ENCODE measurements at regions not wholly inside any gene's neighbourhood (a gene's known extent, or its start where the extent isn't known, plus 50 kb on each side); places are given as distances from the start of the nearest gene placed in this dataset.

DNA sequence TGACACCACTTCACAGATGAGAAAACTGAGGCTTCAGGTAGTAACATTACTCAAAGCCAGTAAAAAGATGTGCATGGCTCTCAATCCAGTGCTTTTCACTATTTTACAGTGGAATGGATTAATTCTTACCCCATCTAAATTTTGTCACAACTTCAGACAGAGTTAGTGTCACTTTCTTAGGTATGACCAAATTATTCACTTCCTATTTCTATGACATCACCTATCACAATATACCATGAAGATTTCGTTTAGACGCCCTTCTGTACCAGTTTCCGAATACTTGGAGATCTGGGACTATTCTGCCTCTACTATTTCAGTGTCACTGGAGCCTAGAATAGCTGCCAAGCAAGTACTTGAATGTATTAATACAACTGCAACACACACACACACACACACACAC lies 437.5 kb downstream of the KLF12 start:
- Histone ChIP-seq H2AFZ (ENCODE audit: low read length) (no peak overlapping the region), H3K4me1 (ENCODE audit: insufficient read depth, low read length, poor library complexity, severe bottlenecking) (no peaks in the 10 kb centered on the region), H3K4me2 (ENCODE audit: low read length) (no peak overlapping the region), H3K79me2 (ENCODE audit: insufficient read depth, low read depth, low read length) (no peaks in the 10 kb centered on the region), H3K27ac (ENCODE audit: low read depth, low read length, poor library complexity, severe bottlenecking) (no peak overlapping the region), H3K9me3 (ENCODE audit: low read length) (no peaks in the 10 kb centered on the region), H3K9me2 (ENCODE audit: insufficient read depth, low read length) (no peaks in the 10 kb centered on the region), H4K20me1 (ENCODE audit: insufficient read depth, low read length) (no peaks in the 10 kb centered on the region), H3K4me3 (ENCODE audit: low read depth, low read length, poor library complexity, severe bottlenecking) (no peak overlapping the region), H3K36me3 (ENCODE audit: insufficient read depth, low read length) (peaks cover 16% of the 10 kb centered on the region; the same call in 1 of the 2 replicates)
- POLR2A ChIA-PET, result no interaction called here
- TF ChIP-seq, protein P1, sequence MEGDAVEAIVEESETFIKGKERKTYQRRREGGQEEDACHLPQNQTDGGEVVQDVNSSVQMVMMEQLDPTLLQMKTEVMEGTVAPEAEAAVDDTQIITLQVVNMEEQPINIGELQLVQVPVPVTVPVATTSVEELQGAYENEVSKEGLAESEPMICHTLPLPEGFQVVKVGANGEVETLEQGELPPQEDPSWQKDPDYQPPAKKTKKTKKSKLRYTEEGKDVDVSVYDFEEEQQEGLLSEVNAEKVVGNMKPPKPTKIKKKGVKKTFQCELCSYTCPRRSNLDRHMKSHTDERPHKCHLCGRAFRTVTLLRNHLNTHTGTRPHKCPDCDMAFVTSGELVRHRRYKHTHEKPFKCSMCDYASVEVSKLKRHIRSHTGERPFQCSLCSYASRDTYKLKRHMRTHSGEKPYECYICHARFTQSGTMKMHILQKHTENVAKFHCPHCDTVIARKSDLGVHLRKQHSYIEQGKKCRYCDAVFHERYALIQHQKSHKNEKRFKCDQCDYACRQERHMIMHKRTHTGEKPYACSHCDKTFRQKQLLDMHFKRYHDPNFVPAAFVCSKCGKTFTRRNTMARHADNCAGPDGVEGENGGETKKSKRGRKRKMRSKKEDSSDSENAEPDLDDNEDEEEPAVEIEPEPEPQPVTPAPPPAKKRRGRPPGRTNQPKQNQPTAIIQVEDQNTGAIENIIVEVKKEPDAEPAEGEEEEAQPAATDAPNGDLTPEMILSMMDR (conservative IDR thresholded peaks at IDR 0.05; ENCODE audit: low read length), result no peak
- no peak for TF ChIP-seq EZH2phosphoT487 (IDR thresholded peaks at IDR 0.05; ENCODE audit: borderline replicate concordance, low read depth, low read length)
- no TSS peak for BruUV-seq (replicated peaks)
- CTCF ChIA-PET (ENCODE audit: unreplicated experiment), result no interaction called here
- no peak for DNase-seq (ENCODE audit: low spot score)
- intact Hi-C loops (cut with micrococcal nuclease; ENCODE audit: unreplicated experiment), result no loop called here

DNA sequence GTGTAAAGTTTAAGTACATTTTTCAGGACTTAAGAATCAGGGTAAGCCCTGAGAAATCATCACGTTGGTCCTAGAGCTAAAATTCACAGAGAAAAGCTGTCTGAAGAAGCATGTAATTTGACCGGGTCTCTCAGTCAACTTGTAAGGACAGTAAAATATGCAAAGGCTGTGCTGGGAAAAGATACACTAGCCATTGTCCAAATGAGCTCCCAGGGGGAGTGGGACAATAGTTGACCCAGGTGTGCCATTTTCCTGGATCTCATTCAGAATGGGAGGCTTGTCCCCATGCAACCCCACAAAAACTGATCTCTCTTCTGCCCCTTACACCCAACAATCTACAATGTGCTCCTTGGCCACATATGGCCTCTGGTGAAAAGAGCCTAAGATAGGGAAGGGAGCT lies 437.9 kb downstream of the KLF12 start:
- ChIA-PET CTCF (ENCODE audit: unreplicated experiment) (no interaction called here), POLR2A (no interaction called here)
- H3K79me2 ChIP-seq (ENCODE audit: insufficient read depth, low read depth, low read length), result no peaks in the 10 kb centered on the region
- no peak for DNase-seq (ENCODE audit: low spot score)
- no peaks in the 10 kb centered on the region for H4K20me1 ChIP-seq (ENCODE audit: insufficient read depth, low read length)
- no peaks in the 10 kb centered on the region for H3K4me1 ChIP-seq (ENCODE audit: insufficient read depth, low read length, poor library complexity, severe bottlenecking)
- H3K27ac ChIP-seq (ENCODE audit: low read depth, low read length, poor library complexity, severe bottlenecking), result no peak overlapping the region
- no peaks in the 10 kb centered on the region for H3K9me3 ChIP-seq (ENCODE audit: low read length)
- BruUV-seq (replicated peaks), result no TSS peak
- H3K4me2 ChIP-seq (ENCODE audit: low read length), result no peak overlapping the region
- peaks cover 16% of the 10 kb centered on the region; the same call in 1 of the 2 replicates for H3K36me3 ChIP-seq (ENCODE audit: insufficient read depth, low read length)
- no peak overlapping the region for H3K4me3 ChIP-seq (ENCODE audit: low read depth, low read length, poor library complexity, severe bottlenecking)
- TF ChIP-seq, protein P1 (conservative IDR thresholded peaks at IDR 0.05; ENCODE audit: low read length), result no peak
- TF ChIP-seq EZH2phosphoT487 (IDR thresholded peaks at IDR 0.05; ENCODE audit: borderline replicate concordance, low read depth, low read length), result no peak
- H3K9me2 ChIP-seq (ENCODE audit: insufficient read depth, low read length), result no peaks in the 10 kb centered on the region
- intact Hi-C loops (cut with micrococcal nuclease; ENCODE audit: unreplicated experiment), result no loop called here
- no peak overlapping the region for H2AFZ ChIP-seq (ENCODE audit: low read length)

DNA sequence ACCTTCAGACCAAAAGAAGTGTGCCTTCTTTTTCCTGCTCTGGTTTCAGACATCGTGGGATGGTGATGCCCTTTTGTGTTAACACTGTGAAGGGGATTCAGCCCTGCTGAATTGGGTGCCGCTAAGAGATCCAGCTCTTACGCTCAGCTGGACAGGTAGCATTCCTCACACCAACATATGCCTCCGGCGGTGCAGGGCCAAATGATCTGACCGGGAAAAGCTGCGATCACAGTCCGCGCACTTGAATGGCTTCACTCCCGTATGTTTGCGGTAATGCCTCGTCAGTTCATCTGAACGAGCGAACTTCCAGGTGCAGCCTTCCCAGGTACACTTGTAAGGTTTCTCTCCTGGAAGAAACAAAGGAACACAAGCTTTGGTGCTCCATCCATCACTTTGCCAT lies 438.9 kb downstream of the KLF12 start:
- H2AFZ ChIP-seq (ENCODE audit: low read length), result no peak overlapping the region
- TF ChIP-seq EZH2phosphoT487 (IDR thresholded peaks at IDR 0.05; ENCODE audit: borderline replicate concordance, low read depth, low read length), result no peak
- TF ChIP-seq, protein P1 (conservative IDR thresholded peaks at IDR 0.05; ENCODE audit: low read length), result no peak
- no peaks in the 10 kb centered on the region for H3K79me2 ChIP-seq (ENCODE audit: insufficient read depth, low read depth, low read length)
- no peak overlapping the region for H3K27ac ChIP-seq (ENCODE audit: low read depth, low read length, poor library complexity, severe bottlenecking)
- intact Hi-C loops (cut with micrococcal nuclease; ENCODE audit: unreplicated experiment), result no loop called here
- BruUV-seq (replicated peaks), result no TSS peak
- no peaks in the 10 kb centered on the region for H4K20me1 ChIP-seq (ENCODE audit: insufficient read depth, low read length)
- no peak for DNase-seq (ENCODE audit: low spot score)
- no peaks in the 10 kb centered on the region for H3K9me2 ChIP-seq (ENCODE audit: insufficient read depth, low read length)
- H3K4me2 ChIP-seq (ENCODE audit: low read length), result no peak overlapping the region
- peaks cover 16% of the 10 kb centered on the region; the same call in 1 of the 2 replicates for H3K36me3 ChIP-seq (ENCODE audit: insufficient read depth, low read length)
- no peaks in the 10 kb centered on the region for H3K9me3 ChIP-seq (ENCODE audit: low read length)
- ChIA-PET POLR2A (no interaction called here), CTCF (ENCODE audit: unreplicated experiment) (no interaction called here)
- H3K4me3 ChIP-seq (ENCODE audit: low read depth, low read length, poor library complexity, severe bottlenecking), result no peak overlapping the region
- no peaks in the 10 kb centered on the region for H3K4me1 ChIP-seq (ENCODE audit: insufficient read depth, low read length, poor library complexity, severe bottlenecking)
